HepG2 (cell line): ENCODE measurements at regions not wholly inside any gene's neighbourhood (a gene's known extent, or its start where the extent isn't known, plus 50 kb on each side); places are given as distances from the start of the nearest gene placed in this dataset.

Source experiments
- ATAC-seq: fragments of 200-7000 bp; cut with Tn5 transposase; 3 replicates; pipeline ENCODE4 v1.9.1; 2020; ENCODE audit warnings: mild to moderate bottlenecking, moderate library complexity
- BruUV-seq: library from RNA; stranded (reverse); fragments of 400-500 nt; replicated peaks from 2 replicates; lab custom pipeline; 2021; lab: Mats Ljungman, UMichigan
- CTCF ChIA-PET: fragments of 300-600 bp; formaldehyde crosslinking; extraction: SDS; loops from one replicate; lab custom pipeline; 2021; ENCODE audit warnings: low total read pairs, inconsistent platforms, low intra/inter-chr PET ratio; lab: Yijun Ruan, JAX
- POLR2A ChIA-PET: fragments of 350-600 bp; sonication (Branson Sonifier 250); formaldehyde crosslinking; loops from one replicate; lab custom pipeline; 2020; ENCODE audit warnings: antibody characterized with exemption, inconsistent platforms; lab: Yijun Ruan, JAX
- DNase-seq: peaks from one replicate; pipeline ENCODE4 v3.0.0-alpha.2; 2015; ENCODE audit warnings: low spot score
- FAIRE-seq: peaks from 3 replicates; lab custom pipeline; 2011; peaks lifted over from hg19 to GRCh38; lab: Jason Lieb, UNC
- H2AFZ ChIP-seq: one replicate; pipeline ENCODE4 v1.6.1; 2011; ENCODE audit warnings: low read length, inconsistent platforms
- H3K27ac ChIP-seq: fragments of 300-600 bp; 3 replicates; pipeline ENCODE4 v1.8.0; 2011; ENCODE audit warnings: mixed run types, mild to moderate bottlenecking, mixed read lengths, low read length, inconsistent platforms; ENCODE audit not compliant: insufficient read depth; ENCODE audit errors: extremely low read length
- H3K27me3 ChIP-seq, 2 experiments: fragments of 200-600 bp in 1 of 2; 2 replicates in 1 of 2; 3 replicates in 1 of 2; pipeline versions ENCODE4 v1.6.0 to v1.8.0; 2011; ENCODE audit warnings: low read length in 2 of 2, mild to moderate bottlenecking in 2 of 2, moderate library complexity in 2 of 2, inconsistent platforms in 1 of 2; ENCODE audit not compliant: insufficient read depth in 2 of 2, control insufficient read depth in 1 of 2
- H3K36me3 ChIP-seq, 2 experiments: fragments of 200-600 bp in 1 of 2; replicated peaks in 1 of 2; 2 replicates in 1 of 2; 3 replicates in 1 of 2; pipeline versions ENCODE4 v1.5.1 to v1.8.0; 2011; ENCODE audit warnings: low read length in 2 of 2, inconsistent platforms in 1 of 2; ENCODE audit not compliant: insufficient read depth in 2 of 2, control insufficient read depth in 1 of 2
- H3K4me1 ChIP-seq: 2 replicates; pipeline ENCODE4 v1.5.1; 2012; ENCODE audit warnings: low read length, inconsistent platforms; ENCODE audit not compliant: insufficient read depth
- H3K4me2 ChIP-seq: 2 replicates; pipeline ENCODE4 v1.6.0; 2011; ENCODE audit warnings: low read depth, low read length, inconsistent platforms
- H3K4me3 ChIP-seq, 3 experiments: fragments of 200-600 bp in 1 of 3; sonication (generic), shearing (Covaris generic) in 1 of 3; replicated peaks in 1 of 3; 2 replicates each; pipeline ENCODE4 v1.5.1; 2011 to 2016; ENCODE audit warnings: low read length in 3 of 3, inconsistent platforms in 2 of 3, low read depth in 2 of 3, mild to moderate bottlenecking in 2 of 3, control low read depth in 1 of 3, mixed read lengths in 1 of 3; ENCODE audit not compliant: insufficient read depth in 1 of 3
- H3K79me2 ChIP-seq: one replicate; pipeline ENCODE4 v1.6.1; 2011; ENCODE audit warnings: low read length, inconsistent platforms; ENCODE audit not compliant: insufficient read depth
- H3K9ac ChIP-seq: 2 replicates; pipeline ENCODE4 v1.6.0; 2011; ENCODE audit warnings: mild to moderate bottlenecking, low read depth, low read length, inconsistent platforms; ENCODE audit not compliant: insufficient read depth
- H3K9me3 ChIP-seq: 2 replicates; pipeline ENCODE4 v1.5.1; 2012; ENCODE audit warnings: mild to moderate bottlenecking, low read length
- H4K20me1 ChIP-seq: 2 replicates; pipeline ENCODE4 v1.6.0; 2011; ENCODE audit warnings: inconsistent platforms, mild to moderate bottlenecking, low read length, moderate library complexity; ENCODE audit not compliant: insufficient read depth
- ELF3 ChIP-seq: IDR thresholded peaks from 2 replicates; pipeline ENCODE4 v1.6.1; 2016; ENCODE audit warnings: missing genetic modification reagents, missing compliant biosample characterization
- KLF6 ChIP-seq: IDR thresholded peaks from 2 replicates; pipeline ENCODE4 v1.8.0; 2016; ENCODE audit warnings: missing biosample characterization, missing genetic modification reagents
- NR2C2 ChIP-seq: sonication (generic); formaldehyde crosslinking; IDR thresholded peaks from 2 replicates; pipeline ENCODE4 v1.4.0; 2020; ENCODE audit warnings: missing genetic modification reagents, mild to moderate bottlenecking, moderate library complexity, borderline replicate concordance
- ONECUT2 ChIP-seq: sonication (generic); formaldehyde crosslinking; IDR thresholded peaks from 2 replicates; pipeline ENCODE4 v1.4.0; 2020; ENCODE audit warnings: missing genetic modification reagents
- PAWR ChIP-seq: sonication (generic); formaldehyde crosslinking; IDR thresholded peaks from 2 replicates; pipeline ENCODE4 v1.4.0; 2020; ENCODE audit warnings: missing genetic modification reagents, mild to moderate bottlenecking, borderline replicate concordance
- TRIM24 ChIP-seq: sonication (generic); formaldehyde crosslinking; IDR thresholded peaks from 2 replicates; pipeline ENCODE4 v1.8.0; 2022; ENCODE audit warnings: mild to moderate bottlenecking, missing genetic modification reagents
- ZMYM3 ChIP-seq: sonication (generic); formaldehyde crosslinking; IDR thresholded peaks from 2 replicates; pipeline ENCODE4 v1.5.1; 2020; ENCODE audit warnings: mild to moderate bottlenecking, missing genetic modification reagents
- ZNF317 ChIP-seq: sonication (generic); formaldehyde crosslinking; IDR thresholded peaks from 2 replicates; pipeline ENCODE4 v1.5.0; 2020; ENCODE audit warnings: mild to moderate bottlenecking, missing genetic modification reagents
- ZNF7 ChIP-seq: IDR thresholded peaks from 2 replicates; pipeline ENCODE4 v1.6.1; 2016; ENCODE audit warnings: missing biosample characterization, missing genetic modification reagents
- WGBS: methylation state at CpG from one replicate; pipeline ENCODE4 v1.1.6; 2017; ENCODE audit warnings: low lambda C conversion rate; 5-methylcytosine and 5-hydroxymethylcytosine counted together
- in situ Hi-C: cut with HindIII; loops from 2 replicates; pipeline ENCODE4 v1.10.0; 2017; ENCODE audit warnings: low pct_unique_long_range_greater_than_20kb; ENCODE audit not compliant: extremely low pct_ligation_motif_present
- intact Hi-C: fragments of 100-400 bp; cut with micrococcal nuclease; formaldehyde crosslinking; loops from one replicate; pipeline ENCODE4 v1.10.0; 2022; ENCODE audit not compliant: unreplicated experiment
- TF ChIP-seq, protein P1 (sequence below): fragments of 450-650 bp; IDR thresholded peaks from 2 replicates; pipeline ENCODE4 v1.6.1; 2016
- TF ChIP-seq, protein P2 (sequence below), 2 experiments: sonication (generic) in 1 of 2; formaldehyde crosslinking in 1 of 2; IDR thresholded peaks; 2 replicates each; pipeline versions ENCODE4 v1.6.1 to v1.9.0; 2014 to 2022; ENCODE audit warnings: antibody characterized with exemption in 1 of 2, borderline replicate concordance in 1 of 2, inconsistent platforms in 1 of 2, low read depth in 1 of 2, missing genetic modification reagents in 1 of 2

- intact Hi-C loops = no loop called here
- Histone ChIP-seq H3K27me3 (peaks cover 7 to 27% of the 10 kb centered on the region in 2 experiments), H3K4me3 (no peak overlapping the region), H2AFZ (no peak overlapping the region), H3K27ac (no peak overlapping the region), H3K9ac (no peak overlapping the region), H4K20me1 (no peaks in the 10 kb centered on the region), H3K9me3 (peaks cover 10% of the 10 kb centered on the region), H3K4me1 (no peaks in the 10 kb centered on the region), H3K36me3 (no peaks in the 10 kb centered on the region), H3K4me2 (no peak overlapping the region), H3K79me2 (no peaks in the 10 kb centered on the region)
- TF ChIP-seq, protein P1, sequence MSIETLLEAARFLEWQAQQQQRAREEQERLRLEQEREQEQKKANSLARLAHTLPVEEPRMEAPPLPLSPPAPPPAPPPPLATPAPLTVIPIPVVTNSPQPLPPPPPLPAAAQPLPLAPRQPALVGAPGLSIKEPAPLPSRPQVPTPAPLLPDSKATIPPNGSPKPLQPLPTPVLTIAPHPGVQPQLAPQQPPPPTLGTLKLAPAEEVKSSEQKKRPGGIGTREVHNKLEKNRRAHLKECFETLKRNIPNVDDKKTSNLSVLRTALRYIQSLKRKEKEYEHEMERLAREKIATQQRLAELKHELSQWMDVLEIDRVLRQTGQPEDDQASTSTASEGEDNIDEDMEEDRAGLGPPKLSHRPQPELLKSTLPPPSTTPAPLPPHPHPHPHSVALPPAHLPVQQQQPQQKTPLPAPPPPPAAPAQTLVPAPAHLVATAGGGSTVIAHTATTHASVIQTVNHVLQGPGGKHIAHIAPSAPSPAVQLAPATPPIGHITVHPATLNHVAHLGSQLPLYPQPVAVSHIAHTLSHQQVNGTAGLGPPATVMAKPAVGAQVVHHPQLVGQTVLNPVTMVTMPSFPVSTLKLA = 0 out of 2 replicates have a peak, but pooled peaks have one; percentile 21
- no peak for TF ChIP-seq ZNF317 (CRISPR knock-in tag)
- TF ChIP-seq NR2C2 (CRISPR knock-in tag) = no peak
- TF ChIP-seq ONECUT2 = no peak
- no peak for FAIRE-seq
- POLR2A ChIA-PET = no interaction called here
- CTCF ChIA-PET = no interaction called here
- in situ Hi-C loops = no loop called here
- DNase-seq = no peak
- no peak for ATAC-seq
- WGBS = 21% methylated on average over 10 of the region's 11 CpGs
- no TSS peak for BruUV-seq
Observed at GRCh38 chr14:104403421-104404220, 175.9 kb upstream of the C14orf180 start.

DNA sequence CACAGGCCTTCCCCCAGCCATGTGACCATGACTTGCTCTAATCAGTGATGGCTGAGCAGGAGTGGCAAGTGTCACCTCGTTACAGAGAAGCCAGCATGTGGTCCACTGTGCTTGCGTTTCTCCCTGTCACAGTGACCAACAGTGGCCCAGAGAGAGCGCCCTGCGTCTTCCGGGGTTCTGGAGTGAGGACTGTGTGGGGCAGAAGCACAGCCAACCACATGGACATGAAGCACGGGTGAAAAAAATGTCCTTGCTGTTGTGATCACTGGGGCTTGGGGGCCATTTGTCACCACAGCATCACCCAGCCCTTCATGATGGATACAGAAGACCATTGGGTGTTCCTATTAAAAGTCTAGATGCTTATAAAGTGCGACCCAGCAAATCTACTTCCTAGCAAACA is 174.6 kb upstream of the C14orf180 start:
- Histone ChIP-seq H3K9ac (no peak overlapping the region), H3K4me1 (no peaks in the 10 kb centered on the region), H3K79me2 (no peaks in the 10 kb centered on the region), H2AFZ (no peak overlapping the region), H3K9me3 (no peaks in the 10 kb centered on the region), H3K27me3 (peaks cover 7 to 32% of the 10 kb centered on the region in 2 experiments), H3K4me2 (no peak overlapping the region), H4K20me1 (no peaks in the 10 kb centered on the region), H3K36me3 (no peaks in the 10 kb centered on the region), H3K4me3 (no peak overlapping the region), H3K27ac (no peak overlapping the region)
- in situ Hi-C loops = no loop called here
- WGBS = 0% methylated on average over 2 of the region's 7 CpGs
- ATAC-seq (no peak), DNase-seq (no peak), FAIRE-seq (no peak)
- intact Hi-C loops = no loop called here
- CTCF ChIA-PET = no interaction called here
- POLR2A ChIA-PET = no interaction called here
- no TSS peak for BruUV-seq
- TF ChIP-seq KLF6 (CRISPR knock-in tag) (no peak), ZNF7 (CRISPR knock-in tag) (no peak), TRIM24 (CRISPR knock-in tag) (no peak), PAWR (no peak), ZMYM3 (CRISPR knock-in tag) (no peak), ELF3 (no peak)
- TF ChIP-seq, protein P2, sequence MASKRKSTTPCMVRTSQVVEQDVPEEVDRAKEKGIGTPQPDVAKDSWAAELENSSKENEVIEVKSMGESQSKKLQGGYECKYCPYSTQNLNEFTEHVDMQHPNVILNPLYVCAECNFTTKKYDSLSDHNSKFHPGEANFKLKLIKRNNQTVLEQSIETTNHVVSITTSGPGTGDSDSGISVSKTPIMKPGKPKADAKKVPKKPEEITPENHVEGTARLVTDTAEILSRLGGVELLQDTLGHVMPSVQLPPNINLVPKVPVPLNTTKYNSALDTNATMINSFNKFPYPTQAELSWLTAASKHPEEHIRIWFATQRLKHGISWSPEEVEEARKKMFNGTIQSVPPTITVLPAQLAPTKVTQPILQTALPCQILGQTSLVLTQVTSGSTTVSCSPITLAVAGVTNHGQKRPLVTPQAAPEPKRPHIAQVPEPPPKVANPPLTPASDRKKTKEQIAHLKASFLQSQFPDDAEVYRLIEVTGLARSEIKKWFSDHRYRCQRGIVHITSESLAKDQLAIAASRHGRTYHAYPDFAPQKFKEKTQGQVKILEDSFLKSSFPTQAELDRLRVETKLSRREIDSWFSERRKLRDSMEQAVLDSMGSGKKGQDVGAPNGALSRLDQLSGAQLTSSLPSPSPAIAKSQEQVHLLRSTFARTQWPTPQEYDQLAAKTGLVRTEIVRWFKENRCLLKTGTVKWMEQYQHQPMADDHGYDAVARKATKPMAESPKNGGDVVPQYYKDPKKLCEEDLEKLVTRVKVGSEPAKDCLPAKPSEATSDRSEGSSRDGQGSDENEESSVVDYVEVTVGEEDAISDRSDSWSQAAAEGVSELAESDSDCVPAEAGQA (IDR thresholded peaks at IDR 0.05; ENCODE audit: low read depth) = no peak
- TF ChIP-seq, protein P2 (CRISPR knock-in tag; IDR thresholded peaks at IDR 0.05; ENCODE audit: borderline replicate concordance) = no peak
